Left lung (tissue), 4 donors: ENCODE measurements at regions not wholly inside any gene's neighbourhood (a gene's known extent, or its start where the extent isn't known, plus 50 kb on each side); places are given as distances from the start of the nearest gene placed in this dataset.

ENCODE experiments used
- ATAC-seq: fragments of 200-7000 bp; cut with Tn5 transposase; one replicate; pipeline ENCODE4 v1.9.1; 2020; ENCODE audit warnings: moderate library complexity
- DNase-seq, 4 donors: peaks; one replicate each; pipeline ENCODE4 v3.0.0-alpha.2; 2013 to 2020
- H3K27ac ChIP-seq, 2 donors: fragments of 200-600 bp; sonication (generic) in 1 of 2; one replicate each; pipeline versions ENCODE4 v1.5.0 to v1.8.0; 2020 to 2021
- H3K27me3 ChIP-seq, 2 donors: fragments of 200-600 bp; sonication (generic) in 1 of 2; one replicate each; pipeline versions ENCODE4 v1.5.0 to v1.8.0; 2020 to 2021
- H3K36me3 ChIP-seq, 2 donors: fragments of 200-600 bp; sonication (generic) in 1 of 2; one replicate each; pipeline versions ENCODE4 v1.5.0 to v1.8.0; 2020 to 2021
- H3K4me1 ChIP-seq, 2 donors: fragments of 200-600 bp; one replicate each; pipeline ENCODE4 v1.8.0; 2021
- H3K4me3 ChIP-seq, 2 donors: fragments of 200-600 bp; sonication (generic) in 1 of 2; one replicate each; pipeline versions ENCODE4 v1.5.0 to v1.8.0; 2020 to 2021; ENCODE audit warnings: mild to moderate bottlenecking in 1 of 2
- H3K9me3 ChIP-seq, 2 donors: fragments of 200-600 bp; sonication (generic) in 1 of 2; one replicate each; pipeline versions ENCODE4 v1.5.0 to v1.8.0; 2020 to 2021
- CTCF ChIP-seq, 2 donors: fragments of 200-600 bp; sonication (generic) in 1 of 2; IDR thresholded peaks; one replicate each; pipeline versions ENCODE4 v1.5.0 to v1.8.0; 2021; ENCODE audit warnings: antibody characterized with exemption in 2 of 2
- intact Hi-C, 2 donors: fragments of 100-400 bp; cut with DNase I; formaldehyde crosslinking; loops; one replicate each; pipeline versions ENCODE4 v1.11.2 to v1.14.2; 2022
- donor health status: DM: no; HTN: yes; CAD: no.
- donor health status: DM: no; HTN: no; CAD: no.

DNA sequence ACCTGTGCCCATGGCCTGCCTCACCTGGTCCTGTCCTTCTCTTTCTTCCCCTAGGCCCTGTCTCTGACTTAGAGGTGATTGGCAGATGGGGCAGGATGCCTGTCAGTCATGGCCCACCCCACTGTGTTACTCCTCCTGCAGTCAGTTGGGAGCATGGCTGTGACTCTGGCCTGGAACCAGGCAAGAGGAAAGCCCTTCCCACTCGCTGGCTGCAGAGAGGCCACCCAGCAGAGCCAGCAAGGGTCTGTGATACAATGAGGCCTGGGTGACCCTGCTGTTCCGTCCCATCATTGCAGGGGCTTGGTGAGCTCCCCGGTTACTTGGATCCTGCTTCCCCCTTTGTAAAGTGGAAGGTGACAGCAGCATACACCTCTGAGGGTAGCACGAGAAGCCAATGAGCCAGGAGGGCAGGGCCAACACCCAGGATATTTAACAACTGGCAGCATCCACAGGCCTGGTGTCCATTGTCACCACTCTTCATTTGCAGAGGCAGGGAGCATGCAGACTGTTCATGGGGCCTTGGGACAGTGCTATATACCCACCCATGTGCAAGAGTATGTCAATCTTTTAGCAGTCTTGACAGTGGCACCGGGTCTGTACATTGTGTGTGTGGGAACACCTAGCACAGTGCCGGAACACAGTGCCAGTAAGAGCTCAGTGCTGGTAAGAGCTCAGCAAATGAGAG lies 191.0 kb upstream of the C1orf174 start:
- no peak for TF ChIP-seq CTCF (IDR thresholded peaks at IDR 0.05)
- Histone ChIP-seq H3K9me3 (peaks cover 0 to 29% of the 10 kb centered on the region in 2 donors), H3K4me3 (no peak overlapping the region), H3K4me1 (no peaks in the 10 kb centered on the region), H3K27ac (no peak overlapping the region), H3K27me3 (peaks cover 0 to 22% of the 10 kb centered on the region in 2 donors), H3K36me3 (no peaks in the 10 kb centered on the region)
- intact Hi-C loops: no loop called here
- ATAC-seq (no peak), DNase-seq (no peak)

- Histone ChIP-seq H3K27ac (no peak overlapping the region), H3K4me3 (no peak overlapping the region), H3K36me3 (no peaks in the 10 kb centered on the region), H3K27me3 (peaks cover 0 to 14% of the 10 kb centered on the region in 2 donors), H3K4me1 (no peaks in the 10 kb centered on the region), H3K9me3 (peaks cover 0 to 38% of the 10 kb centered on the region in 2 donors)
- no peak for ATAC-seq
- intact Hi-C loops: no loop called here
- no peak for TF ChIP-seq CTCF (IDR thresholded peaks at IDR 0.05)
- no peak for DNase-seq
These were observed 191.9 kb upstream of the C1orf174 start for GRCh38 chr1:4091996-4092395.

DNA sequence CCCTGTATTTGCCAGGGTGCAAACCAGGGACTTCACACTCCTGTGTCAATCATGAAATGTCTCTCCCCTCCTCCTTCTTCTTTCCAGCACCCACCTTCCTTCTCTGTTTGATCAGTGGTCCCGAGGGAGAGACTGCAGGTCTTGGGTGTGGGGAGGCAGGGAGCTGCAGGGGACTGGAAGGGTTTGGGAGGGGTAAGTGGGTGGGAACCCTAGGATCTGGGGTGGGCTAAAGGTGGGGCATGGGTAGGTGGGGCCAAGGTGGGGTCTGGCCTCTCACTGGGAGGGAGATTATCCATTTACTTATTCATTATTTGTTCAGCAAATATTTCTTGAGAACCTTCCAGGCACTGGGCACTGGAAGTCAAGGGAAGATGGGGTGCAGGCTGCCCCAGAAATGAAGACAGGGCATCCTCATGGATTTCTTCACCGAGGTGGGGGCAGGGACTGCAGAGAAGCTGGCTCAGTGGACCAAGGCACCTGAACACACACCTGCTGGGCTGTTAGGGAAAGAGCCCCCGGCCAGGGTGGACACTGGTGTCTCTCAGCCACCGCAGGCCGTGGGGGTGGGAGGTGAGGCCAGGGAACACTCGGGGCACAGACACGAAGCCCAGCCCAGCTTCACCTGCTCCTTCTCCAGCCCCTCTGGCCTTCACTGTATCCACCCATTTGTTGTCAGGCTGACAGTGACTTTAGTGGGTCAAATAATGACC lies 193.9 kb upstream of the C1orf174 start:
- no peak overlapping the region for H3K27ac ChIP-seq
- H3K9me3 ChIP-seq: peaks cover 0 to 42% of the 10 kb centered on the region in 2 donors
- H3K27me3 ChIP-seq: peaks cover 0 to 14% of the 10 kb centered on the region in 2 donors
- ATAC-seq (no peak), DNase-seq (no peak)
- no peak for TF ChIP-seq CTCF (IDR thresholded peaks at IDR 0.05)
- H3K4me3 ChIP-seq: no peak overlapping the region
- intact Hi-C loops: no loop called here
- H3K36me3 ChIP-seq: no peaks in the 10 kb centered on the region
- H3K4me1 ChIP-seq: no peaks in the 10 kb centered on the region

GRCh38 chr1:4095433-4095971 lies 195.4 kb upstream of the C1orf174 start:
- Histone ChIP-seq H3K27me3 (peaks cover 0 to 15% of the 10 kb centered on the region in 2 donors), H3K27ac (no peak overlapping the region), H3K4me1 (no peaks in the 10 kb centered on the region), H3K4me3 (no peak overlapping the region), H3K36me3 (no peaks in the 10 kb centered on the region), H3K9me3 (peaks cover 0 to 40% of the 10 kb centered on the region in 2 donors)
- intact Hi-C loops: no loop called here
- ATAC-seq (no peak), DNase-seq (no peak)
- TF ChIP-seq CTCF (IDR thresholded peaks at IDR 0.05): no peak

- peaks cover 0 to 28% of the 10 kb centered on the region in 2 donors for H3K27me3 ChIP-seq
- no peak overlapping the region for H3K27ac ChIP-seq
- no peaks in the 10 kb centered on the region for H3K4me1 ChIP-seq
- TF ChIP-seq CTCF (IDR thresholded peaks at IDR 0.05): no peak
- no peak overlapping the region for H3K4me3 ChIP-seq
- H3K36me3 ChIP-seq: no peaks in the 10 kb centered on the region
- H3K9me3 ChIP-seq: peaks cover 0 to 9% of the 10 kb centered on the region in 2 donors
- ATAC-seq (no peak), DNase-seq (no peak)
- intact Hi-C loops: no loop called here
These were observed 201.5 kb upstream of the C1orf174 start for GRCh38 chr1:4101459-4102161.
